GM23248 (cell line): ENCODE measurements at regions not wholly inside any gene's neighbourhood (a gene's known extent, or its start where the extent isn't known, plus 50 kb on each side); places are given as distances from the start of the nearest gene placed in this dataset.

ENCODE experiments used
- EZH2 ChIP-seq: fragments of 200-600 bp; sonication (generic); IDR thresholded peaks from 2 replicates; pipeline ENCODE4 v1.6.1; 2018; ENCODE audit warnings: antibody characterized with exemption, mild to moderate bottlenecking; ENCODE audit not compliant: insufficient read depth, poor library complexity, severe bottlenecking
- EZH2phosphoT487 ChIP-seq: fragments of 200-600 bp; sonication (generic); IDR thresholded peaks from 2 replicates; pipeline ENCODE4 v1.6.1; 2018; ENCODE audit warnings: antibody characterized with exemption, moderate library complexity, mild to moderate bottlenecking, low read depth; ENCODE audit not compliant: insufficient read depth

DNA sequence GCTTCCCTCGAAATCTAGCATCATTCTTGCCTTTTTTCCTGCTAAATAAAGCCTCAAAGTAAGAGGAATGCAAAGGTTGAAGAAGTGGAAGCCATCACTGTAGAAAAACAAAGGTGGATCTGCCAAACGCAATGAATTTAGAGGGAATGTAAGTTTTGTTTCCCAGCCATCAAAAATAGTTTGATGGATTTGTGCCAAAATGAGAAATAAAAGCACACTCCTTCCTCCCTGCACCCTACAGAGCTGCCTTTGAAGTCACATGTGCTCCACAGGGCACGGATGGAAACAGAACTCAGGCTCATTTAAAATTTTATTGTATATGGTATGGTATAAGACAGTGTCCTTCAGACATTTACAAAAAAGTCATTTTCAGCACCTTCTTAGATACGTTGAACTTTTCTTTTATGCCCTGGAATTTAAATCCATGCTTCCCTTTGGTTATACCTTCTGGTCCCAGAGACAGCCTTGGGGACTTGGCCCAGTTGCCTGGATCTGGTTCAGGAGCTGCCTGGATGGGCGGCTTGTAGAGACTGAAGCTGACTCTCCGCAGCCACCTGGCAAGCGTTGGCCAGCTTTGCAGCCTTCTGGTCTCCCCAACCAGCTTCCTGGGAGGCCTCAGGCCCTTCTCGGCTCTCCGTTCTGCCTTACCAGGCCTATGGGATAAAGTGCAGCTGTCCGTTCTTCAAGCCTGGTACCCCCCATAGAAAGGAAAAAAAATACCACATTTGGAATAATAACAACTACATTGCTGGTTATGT is 228.5 kb upstream of the NEBL start:
- no peak for TF ChIP-seq EZH2
- no peak for TF ChIP-seq EZH2phosphoT487
